Small intestine (tissue), 7 donors: ENCODE measurements at regions not wholly inside any gene's neighbourhood (a gene's known extent, or its start where the extent isn't known, plus 50 kb on each side); places are given as distances from the start of the nearest gene placed in this dataset.
"Not testable (repeated sequence)": the region's sequence is repeated elsewhere in the genome, so short reads cannot be mapped to it uniquely, and the experiment has no call there.

ENCODE experiments used
- DNase-seq, 2 donors: peaks; one replicate each; pipeline versions ENCODE4 v3.0.0 to v3.0.0-alpha.2; 2013
- FAIRE-seq: peaks from 2 replicates; lab custom pipeline; 2012; peaks lifted over from hg19 to GRCh38; lab: Jason Lieb, UNC
- H3K27ac ChIP-seq, 3 donors: one replicate each; pipeline ENCODE4 v1.5.1; 2013; ENCODE audit warnings: low read length in 2 of 3, mild to moderate bottlenecking in 2 of 3, control low read depth in 1 of 3, inconsistent platforms in 1 of 3, low read depth in 1 of 3, moderate library complexity in 1 of 3
- H3K27me3 ChIP-seq, 3 donors: one replicate each; pipeline ENCODE4 v1.6.1; 2013; ENCODE audit warnings: low read length in 3 of 3, inconsistent platforms in 1 of 3; ENCODE audit not compliant: control insufficient read depth in 3 of 3, insufficient read depth in 3 of 3
- H3K36me3 ChIP-seq, 3 donors: one replicate each; pipeline ENCODE4 v1.6.1; 2013; ENCODE audit warnings: low read length in 3 of 3, inconsistent platforms in 1 of 3, low read depth in 1 of 3, mild to moderate bottlenecking in 1 of 3, moderate library complexity in 1 of 3; ENCODE audit not compliant: control insufficient read depth in 3 of 3, insufficient read depth in 2 of 3
- H3K4me1 ChIP-seq, 3 donors: one replicate each; pipeline ENCODE4 v1.6.1; 2013; ENCODE audit warnings: low read length in 2 of 3, inconsistent platforms in 1 of 3, low read depth in 1 of 3, mild to moderate bottlenecking in 1 of 3, moderate library complexity in 1 of 3; ENCODE audit not compliant: control insufficient read depth in 3 of 3, insufficient read depth in 2 of 3
- H3K4me3 ChIP-seq, 3 donors: one replicate each; pipeline ENCODE4 v1.5.1; 2013; ENCODE audit warnings: low read length in 3 of 3, control low read depth in 1 of 3, inconsistent platforms in 1 of 3, low read depth in 1 of 3, mild to moderate bottlenecking in 1 of 3, moderate library complexity in 1 of 3
- H3K9me3 ChIP-seq, 2 donors: one replicate each; pipeline ENCODE4 v1.6.1; 2013; ENCODE audit warnings: low read depth in 1 of 2, low read length in 1 of 2; ENCODE audit not compliant: control insufficient read depth in 2 of 2, insufficient read depth in 1 of 2
- WGBS, 3 donors: extraction: QIAGEN DNeasy Blood & Tissue Kit; methylation state at CpG; one replicate each; pipeline ENCODE4 v1.1.7; 2013; 5-methylcytosine and 5-hydroxymethylcytosine counted together
- donor health status: healthy with polysubstance abuse.
- donor health status: control.
- donor health status: control.
- donor health status: Bipolar disorder and iron deficiency.
- donor health status: healthy.

DNA sequence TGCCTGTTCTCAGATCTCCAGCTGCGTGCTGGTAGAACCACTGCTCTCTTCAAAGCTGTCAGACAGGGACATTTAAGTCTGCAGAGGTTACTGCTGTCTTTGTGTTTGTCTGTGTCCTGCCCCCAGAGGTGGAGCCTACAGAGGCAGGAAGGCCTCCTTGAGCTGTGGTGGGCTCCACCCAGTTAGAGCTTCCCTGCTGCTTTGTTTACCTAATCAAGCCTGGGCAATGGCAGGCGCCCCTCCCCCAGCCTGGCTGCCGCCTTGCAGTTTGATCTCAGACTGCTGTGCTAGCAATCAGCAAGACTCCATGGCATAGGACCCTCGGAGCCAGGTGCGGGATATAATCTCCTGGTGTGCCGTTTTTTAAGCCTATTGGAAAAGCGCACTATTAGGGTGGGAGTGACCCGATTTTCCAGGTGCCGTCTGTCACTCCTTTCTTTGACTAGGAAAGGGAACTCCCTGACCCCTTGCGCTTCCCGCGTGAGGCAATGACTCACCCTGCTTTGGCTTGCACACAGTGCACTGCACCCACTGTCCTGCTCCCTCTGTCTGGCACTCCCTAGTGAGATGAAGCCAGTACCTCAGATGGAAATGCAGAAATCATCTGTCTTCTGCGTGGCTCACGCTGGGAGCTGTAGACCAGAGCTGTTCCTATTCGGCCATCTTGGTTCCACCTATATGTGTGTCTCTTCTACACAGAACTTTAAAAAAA lies 355.1 kb downstream of the SUCLG1 start:
- FAIRE-seq, H3K9me3 ChIP-seq, H3K36me3 ChIP-seq, H3K4me1 ChIP-seq, H3K27ac ChIP-seq, DNase-seq, H3K27me3 ChIP-seq, H3K4me3 ChIP-seq: not testable (repeated sequence)
- 90 to 96% (median 94%) methylated on average over 15 of the region's 15 CpGs for WGBS, 3 donors

GRCh38 chr2:84102274-84102673 lies 356.8 kb downstream of the SUCLG1 start:
- DNase-seq: no peak
- Histone ChIP-seq H3K4me1 (no peaks in the 10 kb centered on the region), H3K9me3 (peaks cover 0 to 8% of the 10 kb centered on the region in 2 donors), H3K36me3 (no peaks in the 10 kb centered on the region), H3K4me3 (no peak overlapping the region), H3K27ac (no peak overlapping the region), H3K27me3 (no peaks in the 10 kb centered on the region)
- FAIRE-seq: no peak
- 50 to 60% (median 55%) methylated on average over 2 of the region's 2 CpGs for WGBS, 3 donors

GRCh38 chr2:84088656-84089055 lies 370.4 kb downstream of the SUCLG1 start:
- H3K9me3 ChIP-seq: peaks cover 0 to 9% of the 10 kb centered on the region in 2 donors
- H3K36me3 ChIP-seq: no peaks in the 10 kb centered on the region
- no peak for FAIRE-seq

DNA sequence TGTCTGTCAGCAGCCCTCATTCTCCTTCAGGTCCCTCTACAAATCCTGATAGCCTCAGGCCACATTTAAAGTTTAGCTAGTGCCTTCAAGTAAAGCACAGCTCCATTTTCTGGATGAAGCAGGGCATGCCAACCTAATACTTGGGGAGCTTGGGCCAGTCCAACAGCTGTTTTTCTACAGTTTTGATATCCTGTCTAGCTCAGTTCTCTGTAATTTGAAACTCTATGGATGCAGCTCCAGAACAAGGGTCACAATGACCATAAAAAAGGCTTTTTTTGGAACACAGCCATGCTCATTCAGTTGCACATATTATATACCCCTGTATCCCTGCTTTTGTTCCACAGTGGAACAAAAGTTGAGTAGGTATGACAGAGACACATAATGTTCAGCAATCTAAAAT lies 373.5 kb downstream of the SUCLG1 start:
- no peak for FAIRE-seq

More at GRCh38 chr2:84088656-84089055, 370.4 kb downstream of the SUCLG1 start:
- H3K4me3 ChIP-seq: no peak overlapping the region
- H3K4me1 ChIP-seq: no peaks in the 10 kb centered on the region
- H3K27ac ChIP-seq: no peak overlapping the region
- DNase-seq: no peak
- H3K27me3 ChIP-seq: no peaks in the 10 kb centered on the region

DNA sequence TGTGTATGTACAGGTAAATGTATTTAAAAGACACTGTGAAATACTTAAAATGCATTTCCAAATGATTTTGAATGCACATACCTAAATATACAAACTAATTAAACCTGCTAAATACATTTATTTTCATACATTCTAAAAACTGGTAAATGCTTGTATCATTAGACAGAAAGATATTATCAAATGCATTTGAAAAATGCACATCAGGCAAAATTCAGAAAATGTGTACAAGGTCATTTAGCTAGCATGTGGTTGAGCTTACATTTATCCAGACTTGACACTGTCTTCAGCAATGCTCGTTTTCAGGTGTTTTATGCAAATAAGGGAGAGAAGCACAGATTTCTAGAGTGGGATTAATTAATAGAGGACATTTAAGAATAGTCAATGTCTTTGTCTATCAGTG lies 374.2 kb downstream of the SUCLG1 start:
- 11 to 42% (median 15%) methylated on average over 1 of the region's 1 CpG for WGBS, 3 donors
- no peak for FAIRE-seq

More for the DNA sequence above, 373.5 kb downstream of the SUCLG1 start:
- Histone ChIP-seq H3K9me3 (no peaks in the 10 kb centered on the region), H3K27ac (no peak overlapping the region), H3K36me3 (no peaks in the 10 kb centered on the region), H3K4me3 (no peak overlapping the region), H3K4me1 (no peaks in the 10 kb centered on the region), H3K27me3 (no peaks in the 10 kb centered on the region)
- no peak for DNase-seq

DNA sequence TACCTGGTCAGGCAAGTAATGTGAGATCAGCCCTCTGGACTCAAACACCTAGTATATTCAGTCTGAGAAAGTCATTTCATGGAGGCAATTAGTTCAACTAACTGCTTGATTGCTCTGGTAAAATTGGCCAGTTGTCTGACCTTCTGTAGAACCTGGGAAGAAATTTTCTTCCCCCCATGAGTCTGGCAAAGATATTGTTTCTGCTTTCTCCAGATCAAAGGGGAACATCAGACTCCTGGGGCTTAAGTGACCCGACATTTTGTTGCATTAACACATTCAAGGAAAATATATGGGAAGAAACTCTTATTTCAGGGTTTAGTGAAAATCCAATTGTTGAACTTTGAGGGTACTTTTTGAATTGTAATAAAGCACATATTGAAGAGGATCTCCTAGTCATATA lies 375.1 kb downstream of the SUCLG1 start:
- 59 to 76% (median 76%) methylated on average over 1 of the region's 1 CpG for WGBS, 3 donors
- H3K27ac ChIP-seq: no peak overlapping the region
- no peaks in the 10 kb centered on the region for H3K36me3 ChIP-seq
- H3K4me3 ChIP-seq: no peak overlapping the region
- no peak for FAIRE-seq
- no peaks in the 10 kb centered on the region for H3K4me1 ChIP-seq
- no peak for DNase-seq
- no peaks in the 10 kb centered on the region for H3K27me3 ChIP-seq
- H3K9me3 ChIP-seq: no peaks in the 10 kb centered on the region

More for the DNA sequence above, 374.2 kb downstream of the SUCLG1 start:
- Histone ChIP-seq H3K27me3 (no peaks in the 10 kb centered on the region), H3K27ac (no peak overlapping the region), H3K36me3 (no peaks in the 10 kb centered on the region), H3K4me1 (no peaks in the 10 kb centered on the region), H3K9me3 (no peaks in the 10 kb centered on the region), H3K4me3 (no peak overlapping the region)
- DNase-seq: no peak

GRCh38 chr2:84078471-84078870 lies 380.6 kb downstream of the SUCLG1 start:
- 56 to 76% (median 67%) methylated on average over 3 of the region's 3 CpGs for WGBS, 3 donors
- FAIRE-seq: no peak
- no peaks in the 10 kb centered on the region for H3K36me3 ChIP-seq
- H3K4me3 ChIP-seq: no peak overlapping the region
- no peaks in the 10 kb centered on the region for H3K4me1 ChIP-seq
- no peaks in the 10 kb centered on the region for H3K9me3 ChIP-seq
- DNase-seq: no peak
- no peaks in the 10 kb centered on the region for H3K27me3 ChIP-seq
- no peak overlapping the region for H3K27ac ChIP-seq

DNA sequence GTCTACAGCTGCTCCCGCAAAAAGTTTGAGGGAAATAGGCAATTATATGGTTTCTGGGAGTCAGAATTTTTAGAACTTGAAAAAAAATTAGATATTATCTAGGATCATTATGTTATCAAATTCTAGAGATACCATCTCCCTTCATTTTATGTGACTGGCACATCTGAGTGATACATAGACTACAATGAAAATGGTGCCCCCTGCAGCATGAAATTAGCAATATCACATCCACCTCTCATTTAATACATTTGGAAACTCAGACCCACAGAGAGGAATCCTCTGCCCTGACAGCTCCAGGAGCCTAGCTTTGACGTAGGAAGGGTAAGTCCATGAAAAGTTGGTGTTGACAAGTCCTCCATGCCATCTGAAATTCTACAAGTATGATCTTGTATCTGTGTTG lies 381.6 kb downstream of the SUCLG1 start:
- no peak overlapping the region for H3K27ac ChIP-seq
- H3K4me3 ChIP-seq: no peak overlapping the region
- H3K9me3 ChIP-seq: no peaks in the 10 kb centered on the region
- FAIRE-seq: no peak
- no peaks in the 10 kb centered on the region for H3K27me3 ChIP-seq
- peak in 1 of 2 donors; percentile 22 for DNase-seq
- H3K36me3 ChIP-seq: no peaks in the 10 kb centered on the region
- no peaks in the 10 kb centered on the region for H3K4me1 ChIP-seq
- WGBS, 3 donors: 50 to 58% (median 57%) methylated on average over 2 of the region's 2 CpGs

- no peak overlapping the region for H3K27ac ChIP-seq
- no peaks in the 10 kb centered on the region for H3K36me3 ChIP-seq
- no peaks in the 10 kb centered on the region for H3K9me3 ChIP-seq
- no peaks in the 10 kb centered on the region for H3K4me1 ChIP-seq
- no peak overlapping the region for H3K4me3 ChIP-seq
- H3K27me3 ChIP-seq: no peaks in the 10 kb centered on the region
- FAIRE-seq: no peak
- 56 to 94% (median 84%) methylated on average over 1 of the region's 1 CpG for WGBS, 3 donors
- no peak for DNase-seq
Observed at GRCh38 chr2:84071050-84071449, 388.0 kb downstream of the SUCLG1 start.
